Left lung (tissue), 4 donors: ENCODE measurements at regions not wholly inside any gene's neighbourhood (a gene's known extent, or its start where the extent isn't known, plus 50 kb on each side); places are given as distances from the start of the nearest gene placed in this dataset.

ENCODE experiments used
- ATAC-seq: fragments of 200-7000 bp; cut with Tn5 transposase; one replicate; pipeline ENCODE4 v1.9.1; 2020; ENCODE audit warnings: moderate library complexity
- DNase-seq, 4 donors: peaks; one replicate each; pipeline ENCODE4 v3.0.0-alpha.2; 2013 to 2020
- H3K27ac ChIP-seq, 2 donors: fragments of 200-600 bp; sonication (generic) in 1 of 2; one replicate each; pipeline versions ENCODE4 v1.5.0 to v1.8.0; 2020 to 2021
- H3K27me3 ChIP-seq, 2 donors: fragments of 200-600 bp; sonication (generic) in 1 of 2; one replicate each; pipeline versions ENCODE4 v1.5.0 to v1.8.0; 2020 to 2021
- H3K36me3 ChIP-seq, 2 donors: fragments of 200-600 bp; sonication (generic) in 1 of 2; one replicate each; pipeline versions ENCODE4 v1.5.0 to v1.8.0; 2020 to 2021
- H3K4me1 ChIP-seq, 2 donors: fragments of 200-600 bp; one replicate each; pipeline ENCODE4 v1.8.0; 2021
- H3K4me3 ChIP-seq, 2 donors: fragments of 200-600 bp; sonication (generic) in 1 of 2; one replicate each; pipeline versions ENCODE4 v1.5.0 to v1.8.0; 2020 to 2021; ENCODE audit warnings: mild to moderate bottlenecking in 1 of 2
- H3K9me3 ChIP-seq, 2 donors: fragments of 200-600 bp; sonication (generic) in 1 of 2; one replicate each; pipeline versions ENCODE4 v1.5.0 to v1.8.0; 2020 to 2021
- CTCF ChIP-seq, 2 donors: fragments of 200-600 bp; sonication (generic) in 1 of 2; IDR thresholded peaks; one replicate each; pipeline versions ENCODE4 v1.5.0 to v1.8.0; 2021; ENCODE audit warnings: antibody characterized with exemption in 2 of 2
- intact Hi-C, 2 donors: fragments of 100-400 bp; cut with DNase I; formaldehyde crosslinking; loops; one replicate each; pipeline versions ENCODE4 v1.11.2 to v1.14.2; 2022
- donor health status: DM: no; HTN: yes; CAD: no.
- donor health status: DM: no; HTN: no; CAD: no.

GRCh38 chr12:125376422-125376821, 311.2 kb downstream of the AACS start:
- intact Hi-C loops, result no loop called here
- H3K27ac ChIP-seq, result no peak overlapping the region
- no peak for TF ChIP-seq CTCF (IDR thresholded peaks at IDR 0.05)
- H3K27me3 ChIP-seq, result peaks cover 0 to 17% of the 10 kb centered on the region in 2 donors
- no peak overlapping the region for H3K4me3 ChIP-seq
- H3K36me3 ChIP-seq, result no peaks in the 10 kb centered on the region
- no peak for ATAC-seq
- no peaks in the 10 kb centered on the region for H3K4me1 ChIP-seq
- peaks cover 0 to 2% of the 10 kb centered on the region in 2 donors for H3K9me3 ChIP-seq
- no peak for DNase-seq

GRCh38 chr12:125377093-125377492, 311.9 kb downstream of the AACS start:
- TF ChIP-seq CTCF (IDR thresholded peaks at IDR 0.05), result no peak
- H3K36me3 ChIP-seq, result no peaks in the 10 kb centered on the region
- peaks cover 0 to 17% of the 10 kb centered on the region in 2 donors for H3K27me3 ChIP-seq
- ATAC-seq (no peak), DNase-seq (no peak)
- no peaks in the 10 kb centered on the region for H3K4me1 ChIP-seq
- intact Hi-C loops, result no loop called here
- no peak overlapping the region for H3K4me3 ChIP-seq
- H3K9me3 ChIP-seq, result peaks cover 0 to 2% of the 10 kb centered on the region in 2 donors
- no peak overlapping the region for H3K27ac ChIP-seq

- H3K36me3 ChIP-seq, result no peaks in the 10 kb centered on the region
- TF ChIP-seq CTCF (IDR thresholded peaks at IDR 0.05), result no peak
- ATAC-seq, result no peak
- H3K9me3 ChIP-seq, result peaks cover 0 to 2% of the 10 kb centered on the region in 2 donors
- H3K27me3 ChIP-seq, result peaks cover 0 to 22% of the 10 kb centered on the region in 2 donors
- no peak overlapping the region for H3K4me3 ChIP-seq
- intact Hi-C loops, result no loop called here
- no peak for DNase-seq
- no peaks in the 10 kb centered on the region for H3K4me1 ChIP-seq
- H3K27ac ChIP-seq, result no peak overlapping the region
Observed at GRCh38 chr12:125381373-125381772, 316.1 kb downstream of the AACS start.

- no peaks in the 10 kb centered on the region for H3K36me3 ChIP-seq
- peaks cover 0 to 2% of the 10 kb centered on the region in 2 donors for H3K9me3 ChIP-seq
- peaks cover 0 to 17% of the 10 kb centered on the region in 2 donors for H3K27me3 ChIP-seq
- no peak for DNase-seq
- intact Hi-C loops, result no loop called here
- no peak overlapping the region for H3K27ac ChIP-seq
- no peak for TF ChIP-seq CTCF (IDR thresholded peaks at IDR 0.05)
- no peak overlapping the region for H3K4me3 ChIP-seq
- H3K4me1 ChIP-seq, result no peaks in the 10 kb centered on the region
- ATAC-seq, result no peak
Observed at GRCh38 chr12:125382926-125383325, 317.7 kb downstream of the AACS start.

GRCh38 chr12:125386652-125387051, 321.4 kb downstream of the AACS start:
- no peak for DNase-seq
- no peak for TF ChIP-seq CTCF (IDR thresholded peaks at IDR 0.05)
- no peaks in the 10 kb centered on the region for H3K9me3 ChIP-seq
- H3K27ac ChIP-seq, result no peak overlapping the region
- intact Hi-C loops, result no loop called here
- H3K27me3 ChIP-seq, result peaks cover 0 to 17% of the 10 kb centered on the region in 2 donors
- no peak for ATAC-seq
- H3K4me3 ChIP-seq, result no peak overlapping the region
- no peaks in the 10 kb centered on the region for H3K4me1 ChIP-seq
- H3K36me3 ChIP-seq, result no peaks in the 10 kb centered on the region
